H9 (cell line): ENCODE measurements at regions not wholly inside any gene's neighbourhood (a gene's known extent, or its start where the extent isn't known, plus 50 kb on each side); places are given as distances from the start of the nearest gene placed in this dataset.

ENCODE experiments used
- DNase-seq: peaks from one replicate; pipeline ENCODE4 v3.0.0-alpha.2; 2017
- H2AFZ ChIP-seq: one replicate; pipeline ENCODE4 v1.6.1; 2013; ENCODE audit warnings: mild to moderate bottlenecking, low read length, control low read depth, moderate library complexity
- H2AK5ac ChIP-seq: 2 replicates; pipeline ENCODE4 v1.6.1; 2013; ENCODE audit warnings: low read length, control low read depth, mixed read lengths; ENCODE audit not compliant: insufficient read length
- H2BK120ac ChIP-seq: one replicate; pipeline ENCODE4 v1.6.1; 2013; ENCODE audit warnings: low read depth, mild to moderate bottlenecking, low read length, control low read depth, inconsistent platforms; ENCODE audit not compliant: poor library complexity, severe bottlenecking
- H2BK12ac ChIP-seq: 2 replicates; pipeline ENCODE4 v1.6.1; 2013; ENCODE audit warnings: low read length, control low read depth, mixed read lengths, low read depth; ENCODE audit not compliant: insufficient read length
- H2BK15ac ChIP-seq: 2 replicates; pipeline ENCODE4 v1.6.1; 2013; ENCODE audit warnings: low read depth, low read length, control low read depth
- H2BK20ac ChIP-seq: one replicate; pipeline ENCODE4 v1.6.1; 2013; ENCODE audit warnings: low read depth, mild to moderate bottlenecking, low read length, control low read depth, inconsistent platforms; ENCODE audit not compliant: poor library complexity, severe bottlenecking
- H2BK5ac ChIP-seq: 2 replicates; pipeline ENCODE4 v1.6.1; 2013; ENCODE audit warnings: low read length, control low read depth, mixed read lengths; ENCODE audit not compliant: insufficient read length
- H3K14ac ChIP-seq: 2 replicates; pipeline ENCODE4 v1.6.1; 2013; ENCODE audit warnings: low read length, control low read depth; ENCODE audit not compliant: insufficient read depth
- H3K18ac ChIP-seq: 2 replicates; pipeline ENCODE4 v1.6.1; 2013; ENCODE audit warnings: low read depth, mild to moderate bottlenecking, mixed read lengths, low read length, control low read depth; ENCODE audit not compliant: insufficient read length
- H3K23ac ChIP-seq: 2 replicates; pipeline ENCODE4 v1.6.1; 2013; ENCODE audit warnings: low read length, control low read depth, mixed read lengths, low read depth; ENCODE audit not compliant: insufficient read length
- H3K23me2 ChIP-seq: 2 replicates; pipeline ENCODE4 v1.6.1; 2013; ENCODE audit warnings: low read depth, mild to moderate bottlenecking, mixed read lengths, low read length, control low read depth; ENCODE audit not compliant: insufficient read length, poor library complexity, severe bottlenecking
- H3K27ac ChIP-seq: 2 replicates; pipeline ENCODE4 v1.5.1; 2013; ENCODE audit warnings: low read length, control low read depth, mixed read lengths, low read depth; ENCODE audit not compliant: insufficient read length
- H3K27me3 ChIP-seq: 2 replicates; pipeline ENCODE4 v1.6.1; 2013; ENCODE audit warnings: low read length, control low read depth, inconsistent platforms; ENCODE audit not compliant: insufficient read depth
- H3K4ac ChIP-seq: 2 replicates; pipeline ENCODE4 v1.6.1; 2013; ENCODE audit warnings: low read depth, mild to moderate bottlenecking, control low read depth, inconsistent platforms, low read length, moderate library complexity
- H3K4me1 ChIP-seq: 2 replicates; pipeline ENCODE4 v1.6.1; 2013; ENCODE audit warnings: low read length, control low read depth, inconsistent platforms; ENCODE audit not compliant: insufficient read depth
- H3K4me2 ChIP-seq: 2 replicates; pipeline ENCODE4 v1.6.1; 2013; ENCODE audit warnings: low read length, control low read depth, mixed read lengths; ENCODE audit not compliant: insufficient read length, insufficient read depth
- H3K56ac ChIP-seq: 2 replicates; pipeline ENCODE4 v1.6.1; 2013; ENCODE audit warnings: low read depth, mild to moderate bottlenecking, mixed read lengths, low read length, control low read depth; ENCODE audit not compliant: insufficient read length
- H3K79me1 ChIP-seq: 2 replicates; pipeline ENCODE4 v1.6.1; 2013; ENCODE audit warnings: low read depth, mild to moderate bottlenecking, moderate library complexity, low read length, control low read depth, inconsistent platforms; ENCODE audit not compliant: insufficient read depth, poor library complexity, severe bottlenecking
- H3K79me2 ChIP-seq: 2 replicates; pipeline ENCODE4 v1.6.1; 2013; ENCODE audit warnings: low read length, control low read depth, inconsistent platforms; ENCODE audit not compliant: insufficient read depth
- H3K9ac ChIP-seq: 2 replicates; pipeline ENCODE4 v1.6.1; 2013; ENCODE audit warnings: low read length, control low read depth, mixed read lengths; ENCODE audit not compliant: insufficient read length; ENCODE audit errors: extremely low read depth
- H3K9me3 ChIP-seq: one replicate; pipeline ENCODE4 v1.6.1; 2013; ENCODE audit warnings: low read depth, low read length, inconsistent platforms; ENCODE audit not compliant: control insufficient read depth
- H3T11ph ChIP-seq: one replicate; pipeline ENCODE4 v1.6.1; 2013; ENCODE audit warnings: mild to moderate bottlenecking, low read length, control low read depth, inconsistent platforms
- H4K20me1 ChIP-seq: one replicate; pipeline ENCODE4 v1.6.1; 2013; ENCODE audit not compliant: control insufficient read depth, insufficient read length, insufficient read depth
- H4K5ac ChIP-seq: 2 replicates; pipeline ENCODE4 v1.6.1; 2013; ENCODE audit warnings: low read depth, mild to moderate bottlenecking, mixed read lengths, low read length, control low read depth; ENCODE audit not compliant: insufficient read length
- H4K8ac ChIP-seq: replicated peaks from 2 replicates; pipeline ENCODE4 v1.6.1; 2013; ENCODE audit warnings: low read length, control low read depth, mixed read lengths, low read depth; ENCODE audit not compliant: insufficient read length
- H4K91ac ChIP-seq: 2 replicates; pipeline ENCODE4 v1.6.1; 2013; ENCODE audit warnings: low read depth, mild to moderate bottlenecking, moderate library complexity, mixed read lengths, low read length, control low read depth; ENCODE audit not compliant: insufficient read length
- H3K27ac Mint-ChIP-seq, 3 experiments: 2 replicates in 2 of 3; 3 replicates in 1 of 3; pipeline ENCODE4 v1.8.0; 2020 to 2021; ENCODE audit warnings: mixed read lengths in 3 of 3, mild to moderate bottlenecking in 1 of 3, moderate library complexity in 1 of 3
- H3K27me3 Mint-ChIP-seq: 2 replicates; pipeline ENCODE4 v1.8.0; 2021; ENCODE audit warnings: low read depth, mild to moderate bottlenecking, moderate library complexity, mixed read lengths
- H3K36me3 Mint-ChIP-seq, 3 experiments: 2 replicates in 2 of 3; 3 replicates in 1 of 3; pipeline ENCODE4 v1.8.0; 2020 to 2021; ENCODE audit warnings: low read depth in 3 of 3, mixed read lengths in 3 of 3; ENCODE audit not compliant: insufficient read depth in 1 of 3
- H3K4me1 Mint-ChIP-seq, 2 experiments: 2 replicates each; pipeline ENCODE4 v1.8.0; 2020; ENCODE audit warnings: mixed read lengths in 2 of 2
- H3K4me3 Mint-ChIP-seq, 2 experiments: 2 replicates in 1 of 2; 3 replicates in 1 of 2; pipeline ENCODE4 v1.8.0; 2020 to 2021; ENCODE audit warnings: mild to moderate bottlenecking in 2 of 2, mixed read lengths in 2 of 2, moderate library complexity in 1 of 2
- H3K9me3 Mint-ChIP-seq, 2 experiments: 2 replicates in 1 of 2; 3 replicates in 1 of 2; pipeline ENCODE4 v1.8.0; 2020; ENCODE audit warnings: mild to moderate bottlenecking in 2 of 2, mixed read lengths in 2 of 2, moderate library complexity in 1 of 2
- CTCF ChIP-seq: fragments of 200-600 bp; sonication (generic); conservative IDR thresholded peaks from 3 replicates; pipeline ENCODE4 v1.8.0; 2021; ENCODE audit warnings: antibody characterized with exemption, mild to moderate bottlenecking
- WGBS: extraction: QIAGEN DNeasy Blood & Tissue Kit; methylation state at CpG from one replicate; pipeline ENCODE4 v1.1.7; 2013; ENCODE audit warnings: missing lambda C conversion rate, low lambda C conversion rate, mixed read lengths; ENCODE audit not compliant: insufficient read length; ENCODE audit errors: extremely low coverage; 5-methylcytosine and 5-hydroxymethylcytosine counted together

DNA sequence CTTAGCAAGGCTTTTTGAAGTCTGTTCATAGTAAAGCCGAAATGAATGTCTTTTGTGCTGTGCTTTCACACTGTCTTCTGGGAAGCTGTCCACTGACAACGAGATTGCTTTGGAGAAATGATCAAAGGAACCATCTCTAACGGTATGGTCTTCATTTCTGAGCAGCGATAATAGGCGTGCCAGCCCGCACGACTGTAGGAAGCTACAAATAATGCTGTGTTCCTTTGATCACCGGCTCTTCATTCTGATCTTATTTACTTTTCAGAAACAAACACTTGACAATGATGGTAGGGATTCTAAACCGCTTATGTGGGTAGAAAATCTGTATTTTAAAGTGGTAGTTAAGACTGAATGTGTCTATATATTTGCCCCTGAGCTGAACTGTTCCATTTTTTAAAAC lies 306.6 kb upstream of the EXOC2 start:
- H3K79me1 ChIP-seq = no peaks in the 10 kb centered on the region
- H3K4me3 Mint-ChIP-seq = no peak overlapping the region
- no peak overlapping the region for H2BK20ac ChIP-seq
- H3K27ac ChIP-seq = no peak overlapping the region
- no peak overlapping the region for H2AFZ ChIP-seq
- H2AK5ac ChIP-seq = no peak overlapping the region
- no peak overlapping the region for H3K4me2 ChIP-seq
- no peaks in the 10 kb centered on the region for H3K4me1 ChIP-seq
- no peak overlapping the region for H2BK12ac ChIP-seq
- H2BK120ac ChIP-seq = no peak overlapping the region
- H3K4me1 Mint-ChIP-seq = peaks cover 0 to 2% of the 10 kb centered on the region in 2 experiments; a peak in 1 of 4 replicates
- H3T11ph ChIP-seq = no peak overlapping the region
- DNase-seq = no peak
- peaks cover 13% of the 10 kb centered on the region for H3K27me3 Mint-ChIP-seq
- H3K56ac ChIP-seq = no peak overlapping the region
- no peak overlapping the region for H4K5ac ChIP-seq
- H3K9me3 ChIP-seq = no peaks in the 10 kb centered on the region
- no peaks in the 10 kb centered on the region for H3K79me2 ChIP-seq
- no peak overlapping the region for H3K9ac ChIP-seq
- H2BK5ac ChIP-seq = no peak overlapping the region
- no peak overlapping the region for H4K91ac ChIP-seq
- no peak overlapping the region for H3K27ac Mint-ChIP-seq
- H3K23ac ChIP-seq = no peak overlapping the region
- no peaks in the 10 kb centered on the region for H3K23me2 ChIP-seq
- no peak overlapping the region for H3K4ac ChIP-seq
- no peaks in the 10 kb centered on the region for H4K20me1 ChIP-seq
- no peak overlapping the region for H4K8ac ChIP-seq
- H2BK15ac ChIP-seq = no peak overlapping the region
- H3K14ac ChIP-seq = no peak overlapping the region
- H3K18ac ChIP-seq = no peak overlapping the region
- no CpG with 5 or more reads among the region's 9 CpGs for WGBS
- no peaks in the 10 kb centered on the region for H3K27me3 ChIP-seq
- H3K9me3 Mint-ChIP-seq = peaks cover 0 to 2% of the 10 kb centered on the region in 2 experiments; a peak in 1 of 5 replicates
- no peak for TF ChIP-seq CTCF
- H3K36me3 Mint-ChIP-seq = no peaks in the 10 kb centered on the region
